GM19023 (cell line): ENCODE measurements at regions not wholly inside any gene's neighbourhood (a gene's known extent, or its start where the extent isn't known, plus 50 kb on each side); places are given as distances from the start of the nearest gene placed in this dataset.

Experiments
- ATAC-seq: cut with Tn5 transposase; IDR thresholded peaks from one replicate; pipeline ENCODE4 v1.9.1; 2021; ENCODE audit warnings: mild to moderate bottlenecking, moderate library complexity; ENCODE audit not compliant: unreplicated experiment

GRCh38 chr5:93184041-93184440, 397.0 kb downstream of the NR2F1-AS1 start:
- no peak for ATAC-seq

- no peak for ATAC-seq
Observed at GRCh38 chr5:93179466-93179865, 401.6 kb downstream of the NR2F1-AS1 start.

GRCh38 chr5:93174930-93175329, 406.1 kb downstream of the NR2F1-AS1 start:
- ATAC-seq, result no peak

DNA sequence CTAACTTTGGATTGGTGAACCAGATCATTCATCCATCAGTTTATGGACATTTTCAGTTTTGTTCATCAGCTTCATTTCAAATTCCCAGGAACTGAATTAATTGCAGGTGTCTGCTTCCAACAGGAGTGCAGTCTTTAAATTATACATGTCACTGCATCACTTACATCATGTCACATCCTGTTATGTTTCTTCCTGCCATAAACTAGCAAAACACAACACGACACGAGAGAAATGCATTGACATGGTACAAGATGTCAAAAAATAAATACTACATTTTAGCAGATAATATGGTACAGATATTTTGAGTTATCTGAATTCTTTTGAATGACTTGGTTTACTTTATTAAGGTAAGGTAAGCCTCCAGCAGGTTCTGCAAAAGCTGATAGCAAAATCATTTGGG, 415.5 kb downstream of the NR2F1-AS1 start:
- ATAC-seq, result no peak

- no peak for ATAC-seq
Observed at GRCh38 chr5:93164690-93165089, 416.3 kb downstream of the NR2F1-AS1 start.

- ATAC-seq, result no peak
Observed at GRCh38 chr5:93163010-93163663, 417.9 kb downstream of the NR2F1-AS1 start.

- ATAC-seq, result no peak
Observed at GRCh38 chr5:93161661-93162654, 419.1 kb downstream of the NR2F1-AS1 start.

DNA sequence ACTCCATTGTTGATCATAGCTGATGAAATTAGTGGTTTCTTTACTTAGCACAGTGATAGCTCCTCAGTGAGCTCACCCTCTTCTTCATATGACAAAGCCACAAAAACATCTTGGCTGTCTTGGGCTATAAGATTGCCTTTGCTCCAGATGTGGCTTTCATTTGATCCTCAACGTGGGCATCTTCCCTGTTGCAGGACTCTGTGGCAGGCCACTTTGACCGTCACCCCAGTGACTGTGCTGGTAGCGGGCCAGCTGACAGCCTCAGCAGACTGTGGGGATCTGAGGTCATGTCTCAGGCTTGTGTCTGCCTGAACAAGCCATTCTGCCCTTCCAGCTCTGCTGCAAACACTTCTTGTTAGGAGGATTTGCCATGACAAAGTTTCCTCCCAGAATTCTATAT, 422.2 kb downstream of the NR2F1-AS1 start:
- ATAC-seq, result no peak

- ATAC-seq, result no peak
Observed at GRCh38 chr5:93156566-93156965, 424.5 kb downstream of the NR2F1-AS1 start.

GRCh38 chr5:93154535-93154934, 426.5 kb downstream of the NR2F1-AS1 start:
- ATAC-seq, result no peak

GRCh38 chr5:93153461-93153860, 427.6 kb downstream of the NR2F1-AS1 start:
- ATAC-seq, result no peak

DNA sequence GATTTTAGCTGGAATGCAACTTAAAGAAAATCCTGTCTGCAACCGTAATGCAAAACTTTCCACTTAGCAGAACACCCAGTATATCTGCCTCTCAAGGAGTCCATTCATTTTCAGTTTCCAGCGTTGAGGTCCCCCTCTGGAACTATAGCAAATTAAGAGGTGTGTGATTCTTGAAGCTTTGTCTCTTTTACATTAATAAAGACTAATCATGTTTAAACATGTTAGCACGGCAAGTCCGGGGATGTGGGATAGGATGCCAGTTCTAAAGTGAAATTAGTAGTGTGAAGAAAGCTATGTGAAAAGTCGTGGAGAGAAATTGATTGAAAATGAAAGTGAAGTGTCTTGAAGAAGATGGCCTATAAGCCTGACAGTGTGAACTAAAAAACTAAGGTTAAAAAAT, 429.1 kb downstream of the NR2F1-AS1 start:
- no peak for ATAC-seq

DNA sequence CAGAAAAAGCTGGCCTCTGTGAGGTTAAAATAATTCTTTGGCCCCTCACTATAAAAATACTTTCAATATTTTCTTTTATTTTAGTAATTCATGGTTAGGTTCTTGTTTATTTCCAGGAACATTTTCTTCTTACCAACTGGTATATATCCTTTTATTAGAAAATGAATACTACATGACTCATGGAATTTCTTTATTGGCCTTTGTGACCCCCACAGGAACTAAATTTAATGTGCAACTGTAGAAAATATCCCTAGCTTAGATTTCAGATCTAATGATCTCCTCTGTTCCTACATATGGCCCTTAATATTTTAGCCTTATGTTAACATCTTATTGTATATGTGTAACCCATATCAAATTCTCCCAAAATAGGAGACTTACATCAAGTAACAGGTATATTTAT, 429.9 kb downstream of the NR2F1-AS1 start:
- no peak for ATAC-seq

DNA sequence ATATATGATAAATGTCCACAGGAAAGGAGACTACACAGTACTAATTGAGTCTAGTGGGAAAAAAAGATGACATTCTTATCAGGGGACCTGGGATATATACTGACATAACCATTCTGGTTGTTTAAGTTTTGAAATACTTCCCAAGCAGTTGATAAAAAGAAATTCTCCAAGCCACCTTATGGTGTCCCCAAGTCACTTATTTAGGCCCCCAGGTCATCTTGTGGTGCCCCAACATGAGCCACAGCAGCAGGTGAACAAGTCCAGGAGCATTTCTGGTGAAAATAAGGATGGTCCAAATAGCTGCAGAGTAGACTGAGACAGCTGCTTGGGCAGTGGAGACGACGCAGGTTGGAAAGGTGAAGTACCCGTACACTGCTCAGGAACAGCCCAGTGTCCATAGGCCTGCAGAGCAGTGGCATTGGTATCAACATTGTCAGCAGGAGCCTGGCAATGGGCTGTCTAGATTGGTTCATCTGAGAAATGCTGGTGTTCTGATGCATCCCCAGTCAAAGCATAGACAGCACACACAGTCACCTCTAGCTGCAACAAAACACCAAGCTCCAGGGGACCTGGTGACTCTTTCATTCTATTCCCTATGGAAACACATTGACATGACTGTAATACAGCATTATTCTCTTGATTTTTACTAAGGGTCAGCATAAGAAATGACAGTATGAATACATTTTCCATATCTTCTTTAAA, 430.6 kb downstream of the NR2F1-AS1 start:
- ATAC-seq, result no peak

GRCh38 chr5:93145767-93146166, 435.3 kb downstream of the NR2F1-AS1 start:
- no peak for ATAC-seq

DNA sequence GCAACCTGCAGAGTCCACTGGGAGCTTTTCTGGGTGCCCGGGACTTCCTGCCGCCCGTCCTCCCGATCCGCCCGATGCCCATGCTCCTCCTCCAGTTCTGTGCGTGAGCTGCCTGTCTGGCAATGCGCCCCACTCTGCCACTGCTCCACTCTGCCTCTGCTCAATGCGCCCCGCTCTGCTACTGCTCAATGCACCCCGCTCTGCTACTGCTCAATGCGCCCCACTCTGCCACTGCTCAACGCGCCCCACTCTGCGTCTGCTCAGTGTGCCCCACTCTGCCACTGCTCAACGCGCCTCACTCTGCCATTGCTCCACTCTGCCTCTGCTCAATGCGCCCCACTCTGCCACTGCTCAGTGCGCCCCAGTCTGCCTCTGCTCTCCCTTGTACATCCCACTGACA, 436.0 kb downstream of the NR2F1-AS1 start:
- ATAC-seq, result no peak

GRCh38 chr5:93141969-93142368, 439.1 kb downstream of the NR2F1-AS1 start:
- no peak for ATAC-seq

- ATAC-seq, result no peak
Observed at GRCh38 chr5:93130624-93131490, 450.2 kb downstream of the NR2F1-AS1 start.

GRCh38 chr5:93126634-93127033, 454.4 kb downstream of the NR2F1-AS1 start:
- ATAC-seq, result no peak

DNA sequence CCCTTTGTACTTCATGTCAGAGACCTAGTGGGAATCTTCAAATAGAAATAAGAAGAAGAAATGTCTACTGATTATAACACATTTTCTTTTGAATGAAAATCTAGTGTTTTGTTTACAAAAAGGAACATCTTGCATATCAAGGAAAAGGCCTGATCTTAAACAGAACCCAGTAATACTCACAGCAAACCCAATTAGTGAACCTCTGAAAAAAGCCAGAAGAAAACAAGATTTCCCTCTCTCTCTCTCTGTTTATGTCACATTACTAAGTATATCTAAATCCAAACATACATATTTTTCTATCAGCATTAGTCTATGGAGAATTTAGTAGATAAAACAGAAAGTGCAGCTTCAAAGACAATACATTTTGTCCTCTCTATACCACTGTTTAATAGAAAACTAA, 457.9 kb downstream of the NR2F1-AS1 start:
- ATAC-seq, result no peak

GRCh38 chr5:93122446-93122845, 458.6 kb downstream of the NR2F1-AS1 start:
- no peak for ATAC-seq
